ENCODE measurements at regions not wholly inside any gene's neighbourhood (a gene's known extent, or its start where the extent isn't known, plus 50 kb on each side); places are given as distances from the start of the nearest gene placed in this dataset. TPM values are rescaled to one million over a fixed set of nuclear protein-coding genes. Genes with fewer than 3 reads are reported as not detected.

- intact Hi-C loops (cut with DNase I), result no loop called here
- no peak overlapping the region for H3K27ac ChIP-seq
Observed at GRCh38 chr10:121420006-121420405, 178.2 kb downstream of the FGFR2 start.

DNA sequence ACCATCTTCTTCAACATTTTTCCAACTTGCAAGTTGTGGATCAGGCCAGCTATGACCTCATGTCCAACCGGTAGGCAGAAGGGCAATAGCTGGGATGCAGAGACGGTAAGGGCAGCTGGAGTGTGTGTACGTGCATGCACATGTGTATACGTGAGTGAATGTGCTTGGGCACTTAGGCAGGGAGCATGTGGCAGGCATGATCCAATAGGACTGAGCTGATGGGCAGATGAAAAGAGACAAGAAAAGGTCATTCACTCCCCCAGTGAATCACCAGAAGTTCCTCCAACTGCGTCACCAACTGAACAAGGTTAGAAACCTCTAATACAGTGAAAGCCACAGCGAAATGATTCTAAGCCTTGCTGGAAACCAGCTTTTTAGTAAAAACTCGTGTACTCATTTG, 176.1 kb downstream of the FGFR2 start:
- Histone ChIP-seq H3K36me3 (no peaks in the 10 kb centered on the region), H3K27ac (no peak overlapping the region), H3K4me1 (peaks cover 0 to 5% of the 10 kb centered on the region in 2 donors), H3K9me3 (no peaks in the 10 kb centered on the region), H3K4me3 (replicated peaks in 1 of 3) (no peak overlapping the region), H3K27me3 (no peaks in the 10 kb centered on the region)
- WGBS, 2 donors, result 91 to 94% methylated on average over 7 of the region's 7 CpGs
- intact Hi-C loops (cut with DNase I), result no loop called here
- TF ChIP-seq, protein P1, sequence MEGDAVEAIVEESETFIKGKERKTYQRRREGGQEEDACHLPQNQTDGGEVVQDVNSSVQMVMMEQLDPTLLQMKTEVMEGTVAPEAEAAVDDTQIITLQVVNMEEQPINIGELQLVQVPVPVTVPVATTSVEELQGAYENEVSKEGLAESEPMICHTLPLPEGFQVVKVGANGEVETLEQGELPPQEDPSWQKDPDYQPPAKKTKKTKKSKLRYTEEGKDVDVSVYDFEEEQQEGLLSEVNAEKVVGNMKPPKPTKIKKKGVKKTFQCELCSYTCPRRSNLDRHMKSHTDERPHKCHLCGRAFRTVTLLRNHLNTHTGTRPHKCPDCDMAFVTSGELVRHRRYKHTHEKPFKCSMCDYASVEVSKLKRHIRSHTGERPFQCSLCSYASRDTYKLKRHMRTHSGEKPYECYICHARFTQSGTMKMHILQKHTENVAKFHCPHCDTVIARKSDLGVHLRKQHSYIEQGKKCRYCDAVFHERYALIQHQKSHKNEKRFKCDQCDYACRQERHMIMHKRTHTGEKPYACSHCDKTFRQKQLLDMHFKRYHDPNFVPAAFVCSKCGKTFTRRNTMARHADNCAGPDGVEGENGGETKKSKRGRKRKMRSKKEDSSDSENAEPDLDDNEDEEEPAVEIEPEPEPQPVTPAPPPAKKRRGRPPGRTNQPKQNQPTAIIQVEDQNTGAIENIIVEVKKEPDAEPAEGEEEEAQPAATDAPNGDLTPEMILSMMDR (IDR thresholded peaks at IDR 0.05), result no peak
- no peak for TF ChIP-seq POLR2A (IDR thresholded peaks at IDR 0.05)
- no peak for DNase-seq

More at GRCh38 chr10:121420006-121420405, 178.2 kb downstream of the FGFR2 start:
- Histone ChIP-seq H3K4me1 (peaks cover 1 to 9% of the 10 kb centered on the region in 2 donors), H3K4me3 (replicated peaks in 1 of 3) (no peak overlapping the region), H3K9me3 (no peaks in the 10 kb centered on the region), H3K27me3 (no peaks in the 10 kb centered on the region), H3K36me3 (no peaks in the 10 kb centered on the region)
- no peak for TF ChIP-seq POLR2A (IDR thresholded peaks at IDR 0.05)
- TF ChIP-seq, protein P1 (IDR thresholded peaks at IDR 0.05), result no peak
- no peak for DNase-seq
- 78 to 85% methylated on average over 3 of the region's 3 CpGs for WGBS, 2 donors

DNA sequence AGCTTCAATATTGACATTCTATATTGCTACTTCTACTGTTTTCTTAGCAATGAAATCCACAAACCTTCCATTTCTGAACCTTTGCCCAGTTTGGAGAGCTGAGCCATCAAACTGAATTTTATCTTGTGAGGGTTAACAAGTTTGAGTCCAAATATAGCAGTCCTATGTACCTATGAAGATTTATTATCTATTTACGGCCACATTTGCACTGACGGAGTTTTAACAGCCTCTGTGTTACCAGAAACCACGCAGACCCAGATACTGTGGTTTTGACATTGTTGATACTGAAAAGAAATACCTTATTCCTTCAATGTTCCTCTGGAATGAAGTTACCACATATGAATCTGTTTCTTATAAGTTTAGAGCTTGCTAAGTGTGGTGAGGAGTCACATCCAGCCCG, 172.6 kb downstream of the FGFR2 start:
- peaks cover 0 to 4% of the 10 kb centered on the region in 2 donors for H3K4me1 ChIP-seq
- H3K4me3 ChIP-seq (replicated peaks in 1 of 3), result no peak overlapping the region
- no peaks in the 10 kb centered on the region for H3K9me3 ChIP-seq
- H3K36me3 ChIP-seq, result no peaks in the 10 kb centered on the region
- no peak for DNase-seq
- TF ChIP-seq, protein P1 (IDR thresholded peaks at IDR 0.05), result no peak
- no peak for TF ChIP-seq POLR2A (IDR thresholded peaks at IDR 0.05)
- H3K27me3 ChIP-seq, result no peaks in the 10 kb centered on the region
- 78 to 89% methylated on average over 4 of the region's 4 CpGs for WGBS, 2 donors
- intact Hi-C loops (cut with DNase I), result no loop called here
- H3K27ac ChIP-seq, result no peak overlapping the region

DNA sequence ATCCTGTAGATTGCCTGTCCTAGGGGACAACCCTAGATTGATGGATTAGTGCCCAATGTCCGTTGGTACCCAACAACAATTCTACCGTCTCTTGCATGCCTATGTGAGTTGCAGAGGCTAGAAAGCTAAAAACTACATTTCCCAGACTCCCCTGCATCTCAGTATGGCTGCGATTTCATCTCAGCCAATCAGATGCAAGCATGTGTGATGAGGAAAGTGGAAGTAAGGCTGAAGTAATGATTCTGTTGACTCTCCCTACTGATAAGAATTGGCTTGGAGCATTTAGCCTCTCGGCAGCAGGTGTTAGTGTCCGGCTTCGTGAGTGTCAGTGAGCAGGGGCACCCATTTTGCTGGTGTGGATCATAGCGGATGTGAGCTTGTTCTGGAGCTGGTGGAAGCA, 171.9 kb downstream of the FGFR2 start:
- 86 to 88% methylated on average over 7 of the region's 7 CpGs for WGBS, 2 donors
- no peaks in the 10 kb centered on the region for H3K27me3 ChIP-seq
- no peak overlapping the region for H3K4me3 ChIP-seq (replicated peaks in 1 of 3)
- H3K27ac ChIP-seq, result no peak overlapping the region
- no peak for DNase-seq
- H3K9me3 ChIP-seq, result no peaks in the 10 kb centered on the region
- peaks cover 0 to 4% of the 10 kb centered on the region in 2 donors for H3K4me1 ChIP-seq
- no peak for TF ChIP-seq POLR2A (IDR thresholded peaks at IDR 0.05)
- TF ChIP-seq, protein P1 (IDR thresholded peaks at IDR 0.05), result no peak
- H3K36me3 ChIP-seq, result no peaks in the 10 kb centered on the region
- intact Hi-C loops (cut with DNase I), result no loop called here

Small RNAs in the stretch of these regions (small RNA-seq; reads per million reads assigned to genes)
- gene RN7SKP167, result not detected

All from thyroid gland (tissue), 4 donors.